Mesendoderm (in vitro differentiated cells): ENCODE measurements at regions not wholly inside any gene's neighbourhood (a gene's known extent, or its start where the extent isn't known, plus 50 kb on each side); places are given as distances from the start of the nearest gene placed in this dataset.
A peak's percentile ranks its signal among the peaks of the same experiment; 100 is the strongest.

Experiments used
- DNase-seq: peaks from one replicate; pipeline ENCODE4 v3.0.0; 2013
- H2AK5ac ChIP-seq: 2 replicates; pipeline ENCODE4 v1.6.1; 2013; ENCODE audit warnings: low read length, inconsistent platforms
- H2BK120ac ChIP-seq: 2 replicates; pipeline ENCODE4 v1.6.1; 2013; ENCODE audit warnings: low read depth, mild to moderate bottlenecking, low read length, moderate library complexity, mixed read lengths
- H2BK15ac ChIP-seq: replicated peaks from 2 replicates; pipeline ENCODE4 v1.6.1; 2013; ENCODE audit warnings: low read depth, mild to moderate bottlenecking, moderate library complexity
- H2BK5ac ChIP-seq: 2 replicates; pipeline ENCODE4 v1.6.1; 2013; ENCODE audit warnings: low read length, inconsistent platforms
- H3K18ac ChIP-seq: 2 replicates; pipeline ENCODE4 v1.6.1; 2013; ENCODE audit warnings: mild to moderate bottlenecking, low read length, mixed read lengths
- H3K23ac ChIP-seq: one replicate; pipeline ENCODE4 v1.6.1; 2013; ENCODE audit warnings: low read length
- H3K27ac ChIP-seq: 2 replicates; pipeline ENCODE4 v1.5.1; 2013; ENCODE audit warnings: low read depth, mild to moderate bottlenecking, inconsistent platforms, low read length, moderate library complexity
- H3K27me3 ChIP-seq: 2 replicates; pipeline ENCODE4 v1.6.1; 2013; ENCODE audit warnings: low read length, control low read depth, mild to moderate bottlenecking, inconsistent platforms; ENCODE audit not compliant: insufficient read depth, poor library complexity
- H3K36me3 ChIP-seq: 2 replicates; pipeline ENCODE4 v1.6.1; 2013; ENCODE audit warnings: low read length, inconsistent platforms; ENCODE audit not compliant: control insufficient read depth, insufficient read depth
- H3K4ac ChIP-seq: one replicate; pipeline ENCODE4 v1.6.1; 2013; ENCODE audit warnings: low read depth, mild to moderate bottlenecking, low read length, moderate library complexity
- H3K4me1 ChIP-seq: 2 replicates; pipeline ENCODE4 v1.6.1; 2013; ENCODE audit warnings: low read depth, low read length, inconsistent platforms; ENCODE audit not compliant: control insufficient read depth
- H3K4me2 ChIP-seq: 2 replicates; pipeline ENCODE4 v1.6.1; 2013; ENCODE audit warnings: low read length
- H3K4me3 ChIP-seq: 2 replicates; pipeline ENCODE4 v1.5.1; 2013; ENCODE audit warnings: mild to moderate bottlenecking, low read length
- H3K56ac ChIP-seq: one replicate; pipeline ENCODE4 v1.6.1; 2013; ENCODE audit warnings: low read length
- H3K79me1 ChIP-seq: 2 replicates; pipeline ENCODE4 v1.6.1; 2013; ENCODE audit warnings: low read length, inconsistent platforms
- H3K79me2 ChIP-seq: 2 replicates; pipeline ENCODE4 v1.6.1; 2013; ENCODE audit warnings: mild to moderate bottlenecking, low read length; ENCODE audit not compliant: control insufficient read depth, insufficient read depth
- H3K9ac ChIP-seq: 2 replicates; pipeline ENCODE4 v1.6.1; 2013; ENCODE audit warnings: low read length, inconsistent platforms
- H4K5ac ChIP-seq: one replicate; pipeline ENCODE4 v1.6.1; 2013; ENCODE audit warnings: low read length
- H4K8ac ChIP-seq: one replicate; pipeline ENCODE4 v1.6.1; 2013; ENCODE audit warnings: low read depth, mild to moderate bottlenecking, control low read depth, low read length, moderate library complexity
- whole genome bisulfite sequencing: extraction: QIAGEN DNeasy Blood & Tissue Kit; methylation state at CpG from one replicate; pipeline ENCODE4 v1.1.7; 2013; ENCODE audit warnings: low lambda C conversion rate, missing lambda C conversion rate; ENCODE audit not compliant: insufficient coverage; ENCODE audit errors: extremely low coverage; 5-methylcytosine and 5-hydroxymethylcytosine counted together

- Histone ChIP-seq H4K8ac (no peak overlapping the region), H2BK15ac (no peak overlapping the region), H3K79me2 (no peaks in the 10 kb centered on the region), H3K23ac (no peak overlapping the region), H3K9ac (no peak overlapping the region), H3K27ac (no peak overlapping the region), H2BK120ac (no peak overlapping the region), H3K27me3 (no peaks in the 10 kb centered on the region), H2BK5ac (no peak overlapping the region), H4K5ac (no peak overlapping the region), H3K4me1 (no peaks in the 10 kb centered on the region), H3K56ac (no peak overlapping the region), H3K4me2 (no peak overlapping the region), H3K4me3 (no peak overlapping the region), H3K18ac (no peak overlapping the region), H3K36me3 (no peaks in the 10 kb centered on the region), H3K79me1 (no peaks in the 10 kb centered on the region), H3K4ac (no peak overlapping the region), H2AK5ac (no peak overlapping the region)
- no CpG with 5 or more reads among the region's 2 CpGs for WGBS
- DNase-seq = no peak
These were observed 116.6 kb downstream of the NTMT2 start for GRCh38 chr1:170262276-170262939.

GRCh38 chr1:170265234-170265633 is 119.5 kb downstream of the NTMT2 start:
- no CpG with 5 or more reads among the region's 1 CpG for WGBS
- Histone ChIP-seq H3K23ac (no peak overlapping the region), H3K9ac (no peak overlapping the region)

GRCh38 chr1:170267317-170267716 is 121.6 kb downstream of the NTMT2 start:
- no peak overlapping the region for H3K4me3 ChIP-seq
- H3K79me2 ChIP-seq = no peaks in the 10 kb centered on the region
- H3K4me2 ChIP-seq = no peak overlapping the region
- no peak overlapping the region for H3K9ac ChIP-seq
- H3K27me3 ChIP-seq = no peaks in the 10 kb centered on the region
- DNase-seq = peak; percentile 71
- no peaks in the 10 kb centered on the region for H3K79me1 ChIP-seq
- no peak overlapping the region for H4K5ac ChIP-seq
- no peak overlapping the region for H3K27ac ChIP-seq
- no peak overlapping the region for H2BK15ac ChIP-seq
- H2BK120ac ChIP-seq = no peak overlapping the region
- no peak overlapping the region for H2AK5ac ChIP-seq
- no peak overlapping the region for H4K8ac ChIP-seq
- no peak overlapping the region for H3K4ac ChIP-seq
- no peak overlapping the region for H2BK5ac ChIP-seq
- no peak overlapping the region for H3K56ac ChIP-seq
- no peak overlapping the region for H3K18ac ChIP-seq
- no peaks in the 10 kb centered on the region for H3K4me1 ChIP-seq
- no peak overlapping the region for H3K23ac ChIP-seq
- H3K36me3 ChIP-seq = no peaks in the 10 kb centered on the region

More at GRCh38 chr1:170265234-170265633, 119.5 kb downstream of the NTMT2 start:
- Histone ChIP-seq H3K27me3 (no peaks in the 10 kb centered on the region), H3K36me3 (no peaks in the 10 kb centered on the region), H4K5ac (no peak overlapping the region), H2BK15ac (no peak overlapping the region), H3K79me1 (no peaks in the 10 kb centered on the region), H3K4me1 (no peaks in the 10 kb centered on the region), H3K18ac (no peak overlapping the region), H3K79me2 (no peaks in the 10 kb centered on the region), H2BK5ac (no peak overlapping the region), H2AK5ac (no peak overlapping the region), H4K8ac (no peak overlapping the region), H2BK120ac (no peak overlapping the region), H3K4me3 (no peak overlapping the region), H3K4me2 (no peak overlapping the region), H3K4ac (no peak overlapping the region), H3K27ac (no peak overlapping the region), H3K56ac (no peak overlapping the region)
- DNase-seq = no peak

- Histone ChIP-seq H3K36me3 (no peaks in the 10 kb centered on the region), H3K18ac (no peak overlapping the region), H3K79me2 (no peaks in the 10 kb centered on the region), H3K4ac (no peak overlapping the region), H3K23ac (no peak overlapping the region), H3K4me2 (no peak overlapping the region), H3K56ac (no peak overlapping the region), H3K27ac (no peak overlapping the region), H2BK15ac (no peak overlapping the region), H3K4me3 (no peak overlapping the region), H3K4me1 (no peaks in the 10 kb centered on the region), H4K8ac (no peak overlapping the region), H2AK5ac (no peak overlapping the region), H3K9ac (no peak overlapping the region), H3K79me1 (no peaks in the 10 kb centered on the region), H3K27me3 (no peaks in the 10 kb centered on the region), H2BK5ac (no peak overlapping the region), H2BK120ac (no peak overlapping the region), H4K5ac (no peak overlapping the region)
- no peak for DNase-seq
- WGBS = no CpG with 5 or more reads among the region's 3 CpGs
These were observed 125.8 kb downstream of the NTMT2 start for GRCh38 chr1:170271430-170272161.

GRCh38 chr1:170273291-170274130 is 127.8 kb downstream of the NTMT2 start:
- DNase-seq = no peak
- no peak overlapping the region for H3K4me3 ChIP-seq
- H3K27ac ChIP-seq = no peak overlapping the region
- no peak overlapping the region for H4K8ac ChIP-seq
- H4K5ac ChIP-seq = no peak overlapping the region
- H3K79me2 ChIP-seq = no peaks in the 10 kb centered on the region
- no peak overlapping the region for H2AK5ac ChIP-seq
- H3K4me2 ChIP-seq = no peak overlapping the region
- no peaks in the 10 kb centered on the region for H3K79me1 ChIP-seq
- H2BK120ac ChIP-seq = no peak overlapping the region
- no peak overlapping the region for H3K9ac ChIP-seq
- H3K23ac ChIP-seq = no peak overlapping the region
- H3K36me3 ChIP-seq = no peaks in the 10 kb centered on the region
- no peak overlapping the region for H2BK15ac ChIP-seq
- H3K4me1 ChIP-seq = no peaks in the 10 kb centered on the region
- no peak overlapping the region for H3K56ac ChIP-seq
- no peak overlapping the region for H3K18ac ChIP-seq
- whole genome bisulfite sequencing = no CpG with 5 or more reads among the region's 6 CpGs
- no peak overlapping the region for H3K4ac ChIP-seq
- H3K27me3 ChIP-seq = no peaks in the 10 kb centered on the region
- no peak overlapping the region for H2BK5ac ChIP-seq
